Kidney (tissue), 13 donors: ENCODE measurements at regions not wholly inside any gene's neighbourhood (a gene's known extent, or its start where the extent isn't known, plus 50 kb on each side); places are given as distances from the start of the nearest gene placed in this dataset.

Experiments used
- DNase-seq, 5 donors: peaks; one replicate each; pipeline ENCODE4 v3.0.0-alpha.2; 2013 to 2020
- FAIRE-seq: peaks from 2 replicates; lab custom pipeline; 2012; peaks lifted over from hg19 to GRCh38; lab: Jason Lieb, UNC
- H3K27ac ChIP-seq, 2 donors: one replicate each; pipeline ENCODE4 v1.7.0; 2013; ENCODE audit warnings: low read depth in 2 of 2, low read length in 2 of 2, inconsistent platforms in 1 of 2
- H3K27me3 ChIP-seq: one replicate; pipeline ENCODE4 v1.7.1; 2013; ENCODE audit warnings: low read length, inconsistent platforms; ENCODE audit not compliant: control insufficient read depth, insufficient read depth
- H3K36me3 ChIP-seq, 3 donors: one replicate each; pipeline versions ENCODE4 v1.7.0 to v1.7.1; 2013; ENCODE audit warnings: low read length in 3 of 3, control low read depth in 1 of 3, inconsistent platforms in 1 of 3; ENCODE audit not compliant: insufficient read depth in 3 of 3, control insufficient read depth in 2 of 3
- H3K4me1 ChIP-seq, 3 donors: one replicate each; pipeline versions ENCODE4 v1.7.0 to v1.7.1; 2013; ENCODE audit warnings: low read length in 3 of 3, inconsistent platforms in 1 of 3, low read depth in 1 of 3; ENCODE audit not compliant: control insufficient read depth in 2 of 3, insufficient read depth in 2 of 3
- H3K4me3 ChIP-seq, 3 donors: one replicate each; pipeline versions ENCODE4 v1.7.0 to v1.8.1; 2013; ENCODE audit warnings: low read length in 3 of 3, control low read depth in 1 of 3, inconsistent platforms in 1 of 3
- H3K9ac ChIP-seq, 3 donors: one replicate each; pipeline versions ENCODE4 v1.7.0 to v1.7.1; 2013; ENCODE audit warnings: low read length in 3 of 3, control low read depth in 1 of 3, inconsistent platforms in 1 of 3
- H3K9me3 ChIP-seq, 3 donors: one replicate each; pipeline versions ENCODE4 v1.7.0 to v1.7.1; 2013; ENCODE audit warnings: low read length in 3 of 3, control low read depth in 1 of 3, inconsistent platforms in 1 of 3; ENCODE audit not compliant: control insufficient read depth in 2 of 3, insufficient read depth in 1 of 3
- intact Hi-C: fragments of 100-400 bp; cut with DNase I; formaldehyde crosslinking; loops from one replicate; pipeline ENCODE4 v1.11.1; 2022
- TF ChIP-seq, protein P1 (sequence below): IDR thresholded peaks from 3 replicates; pipeline ENCODE4 v1.5.1; 2012; ENCODE audit warnings: mild to moderate bottlenecking, moderate library complexity, borderline replicate concordance; ENCODE audit not compliant: insufficient read depth; ENCODE audit errors: extremely low read depth
- donor health status: control.
- donor health status: control.
- donor health status: control.
- donor health status: control.
- donor health status: control.
- donor health status: DM: yes; HTN: yes; CAD: no.
- donor health status: Normal renal cell carcinoma (clear cell type).

DNA sequence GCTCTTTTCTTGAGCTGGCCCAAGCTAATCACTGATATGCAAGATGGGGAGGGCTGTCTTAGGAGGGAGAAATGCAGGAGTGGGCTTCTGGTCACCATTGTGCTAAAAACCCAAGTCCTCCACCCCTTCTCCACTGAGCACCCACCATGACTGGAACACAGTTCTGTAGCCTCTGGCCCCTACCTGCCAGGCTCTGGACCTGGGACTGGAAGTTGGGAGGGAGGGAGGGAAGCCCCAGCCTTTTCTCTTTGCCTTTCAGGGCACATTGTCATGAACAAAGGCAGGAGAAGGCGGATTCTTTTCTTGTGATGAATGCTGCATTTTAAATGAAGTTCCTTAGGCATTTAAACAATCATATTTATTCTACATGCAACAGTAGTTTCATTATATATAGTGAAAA is 559.1 kb upstream of the TRPC7 start:
- Histone ChIP-seq H3K27me3 (no peaks in the 10 kb centered on the region), H3K4me3 (no peak overlapping the region), H3K9me3 (no peaks in the 10 kb centered on the region), H3K36me3 (no peaks in the 10 kb centered on the region), H3K9ac (no peak overlapping the region), H3K4me1 (no peaks in the 10 kb centered on the region), H3K27ac (no peak overlapping the region)
- TF ChIP-seq, protein P1, sequence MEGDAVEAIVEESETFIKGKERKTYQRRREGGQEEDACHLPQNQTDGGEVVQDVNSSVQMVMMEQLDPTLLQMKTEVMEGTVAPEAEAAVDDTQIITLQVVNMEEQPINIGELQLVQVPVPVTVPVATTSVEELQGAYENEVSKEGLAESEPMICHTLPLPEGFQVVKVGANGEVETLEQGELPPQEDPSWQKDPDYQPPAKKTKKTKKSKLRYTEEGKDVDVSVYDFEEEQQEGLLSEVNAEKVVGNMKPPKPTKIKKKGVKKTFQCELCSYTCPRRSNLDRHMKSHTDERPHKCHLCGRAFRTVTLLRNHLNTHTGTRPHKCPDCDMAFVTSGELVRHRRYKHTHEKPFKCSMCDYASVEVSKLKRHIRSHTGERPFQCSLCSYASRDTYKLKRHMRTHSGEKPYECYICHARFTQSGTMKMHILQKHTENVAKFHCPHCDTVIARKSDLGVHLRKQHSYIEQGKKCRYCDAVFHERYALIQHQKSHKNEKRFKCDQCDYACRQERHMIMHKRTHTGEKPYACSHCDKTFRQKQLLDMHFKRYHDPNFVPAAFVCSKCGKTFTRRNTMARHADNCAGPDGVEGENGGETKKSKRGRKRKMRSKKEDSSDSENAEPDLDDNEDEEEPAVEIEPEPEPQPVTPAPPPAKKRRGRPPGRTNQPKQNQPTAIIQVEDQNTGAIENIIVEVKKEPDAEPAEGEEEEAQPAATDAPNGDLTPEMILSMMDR: no peak
- intact Hi-C loops: no loop called here
- DNase-seq (no peak), FAIRE-seq (no peak)

DNA sequence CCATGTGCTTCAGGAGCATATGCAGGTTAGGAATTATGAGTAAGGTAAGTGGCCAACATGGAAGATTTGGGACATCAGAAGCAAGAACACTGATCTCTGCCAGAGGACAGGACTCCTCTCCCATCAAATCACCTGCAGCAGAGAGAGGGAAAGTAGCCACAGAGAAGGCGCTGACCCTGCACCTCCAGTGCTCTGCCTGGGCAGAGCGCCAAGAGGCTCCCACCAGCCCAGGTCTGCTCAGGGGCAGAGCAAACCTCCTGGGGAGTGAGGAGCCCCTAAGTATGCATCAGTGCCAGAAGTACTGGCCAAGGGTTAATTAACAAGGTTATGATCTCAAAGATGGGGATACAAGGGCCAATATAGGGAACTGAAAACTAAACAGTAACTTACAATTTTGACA is 545.3 kb upstream of the TRPC7 start:
- TF ChIP-seq, protein P1: no peak
- intact Hi-C loops: no loop called here
- no peak for FAIRE-seq
- no peaks in the 10 kb centered on the region for H3K27me3 ChIP-seq
- H3K27ac ChIP-seq: no peak overlapping the region
- H3K9ac ChIP-seq: no peak overlapping the region
- H3K4me1 ChIP-seq: no peaks in the 10 kb centered on the region
- H3K4me3 ChIP-seq: no peak overlapping the region
- no peaks in the 10 kb centered on the region for H3K36me3 ChIP-seq
- DNase-seq: no peak
- H3K9me3 ChIP-seq: no peaks in the 10 kb centered on the region

DNA sequence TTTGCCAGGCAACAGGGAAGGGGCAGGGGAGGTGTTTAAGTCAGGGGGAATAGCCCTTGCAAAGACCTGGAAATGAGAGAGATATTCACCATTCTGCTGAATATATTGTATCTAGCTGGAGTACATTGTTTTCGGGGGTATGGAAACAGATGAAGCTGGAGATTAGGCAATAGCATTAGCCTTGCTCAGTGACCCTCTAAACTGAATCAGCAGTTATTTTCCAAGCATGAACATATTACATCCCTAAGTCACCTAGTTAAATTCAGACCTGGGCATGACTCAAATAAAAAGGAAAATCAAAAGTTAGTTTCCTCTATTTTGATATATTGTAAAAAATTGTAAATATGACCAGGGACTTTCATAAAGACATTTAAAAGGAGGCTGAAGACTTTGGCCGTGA is 544.6 kb upstream of the TRPC7 start:
- TF ChIP-seq, protein P1: no peak
- DNase-seq: no peak
- intact Hi-C loops: no loop called here
- Histone ChIP-seq H3K27me3 (no peaks in the 10 kb centered on the region), H3K9ac (no peak overlapping the region), H3K4me3 (no peak overlapping the region), H3K4me1 (no peaks in the 10 kb centered on the region), H3K36me3 (no peaks in the 10 kb centered on the region), H3K27ac (no peak overlapping the region), H3K9me3 (no peaks in the 10 kb centered on the region)
- no peak for FAIRE-seq

DNA sequence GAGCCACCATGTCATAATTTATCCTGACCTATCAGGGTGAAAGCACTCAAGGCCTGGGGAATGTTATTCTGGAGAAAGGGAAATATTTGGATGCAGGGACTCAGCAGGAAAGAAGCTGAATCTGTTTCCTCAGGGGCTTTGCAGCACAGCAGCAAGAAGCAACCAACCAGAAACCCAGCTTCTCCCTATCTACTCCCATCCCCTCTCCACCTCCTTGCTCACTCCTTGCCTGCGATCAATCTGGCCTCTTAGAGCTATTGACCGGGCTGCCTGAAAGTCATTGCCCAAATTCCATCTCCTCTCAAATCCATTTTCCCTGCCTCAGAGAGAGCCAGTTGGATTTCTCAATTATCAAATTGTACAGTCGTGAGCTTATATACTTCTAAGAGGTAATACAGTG is 542.0 kb upstream of the TRPC7 start:
- TF ChIP-seq, protein P1: no peak
- Histone ChIP-seq H3K27ac (no peak overlapping the region), H3K4me3 (no peak overlapping the region), H3K4me1 (no peaks in the 10 kb centered on the region), H3K36me3 (no peaks in the 10 kb centered on the region), H3K9me3 (no peaks in the 10 kb centered on the region), H3K27me3 (no peaks in the 10 kb centered on the region), H3K9ac (no peak overlapping the region)
- intact Hi-C loops: no loop called here
- no peak for DNase-seq
- no peak for FAIRE-seq
